ENCODE measurements at regions not wholly inside any gene's neighbourhood (a gene's known extent, or its start where the extent isn't known, plus 50 kb on each side); places are given as distances from the start of the nearest gene placed in this dataset.

GRCh38 chr5:87762631-87763030 lies 349.9 kb upstream of the CCNH start:
- Histone ChIP-seq H3K9me3 (no peaks in the 10 kb centered on the region), H3K4me3 (no peak overlapping the region), H3K36me3 (no peaks in the 10 kb centered on the region), H3K27ac (no peak overlapping the region), H3K27me3 (no peaks in the 10 kb centered on the region), H3K4me1 (no peaks in the 10 kb centered on the region)
- no peak for DNase-seq (ENCODE audit: low spot score in 2 of 2)
- intact Hi-C loops (cut with DNase I; ENCODE audit: low total_unique reads) = no loop called here
- TF ChIP-seq CTCF (IDR thresholded peaks at IDR 0.05) (no peak), POLR2A (IDR thresholded peaks at IDR 0.05) (no peak), POLR2AphosphoS5 (IDR thresholded peaks at IDR 0.05) (no peak)

GRCh38 chr5:87756951-87757350 lies 344.2 kb upstream of the CCNH start:
- no peaks in the 10 kb centered on the region for H3K4me1 ChIP-seq
- H3K4me3 ChIP-seq = no peak overlapping the region
- intact Hi-C loops (cut with DNase I; ENCODE audit: low total_unique reads) = no loop called here
- no peak overlapping the region for H3K27ac ChIP-seq
- no peak for DNase-seq (ENCODE audit: low spot score in 2 of 2)
- H3K9me3 ChIP-seq = no peaks in the 10 kb centered on the region
- no peak for TF ChIP-seq CTCF (IDR thresholded peaks at IDR 0.05)
- peaks cover 0 to 4% of the 10 kb centered on the region in 2 donors for H3K27me3 ChIP-seq
- no peaks in the 10 kb centered on the region for H3K36me3 ChIP-seq

GRCh38 chr5:87755360-87755759 lies 342.6 kb upstream of the CCNH start:
- no peak for DNase-seq (ENCODE audit: low spot score in 2 of 2)
- Histone ChIP-seq H3K4me3 (no peak overlapping the region), H3K36me3 (no peaks in the 10 kb centered on the region), H3K9me3 (no peaks in the 10 kb centered on the region), H3K27me3 (peaks cover 0 to 4% of the 10 kb centered on the region in 2 donors), H3K27ac (no peak overlapping the region), H3K4me1 (no peaks in the 10 kb centered on the region)
- intact Hi-C loops (cut with DNase I; ENCODE audit: low total_unique reads) = no loop called here
- no peak for TF ChIP-seq POLR2AphosphoS5 (IDR thresholded peaks at IDR 0.05)
- no peak for TF ChIP-seq CTCF (IDR thresholded peaks at IDR 0.05)
- TF ChIP-seq POLR2A (IDR thresholded peaks at IDR 0.05) = no peak

GRCh38 chr5:87754009-87754757 lies 341.5 kb upstream of the CCNH start:
- intact Hi-C loops (cut with DNase I; ENCODE audit: low total_unique reads) = no loop called here
- no peak overlapping the region for H3K27ac ChIP-seq
- peaks cover 0 to 4% of the 10 kb centered on the region in 2 donors for H3K27me3 ChIP-seq
- H3K4me1 ChIP-seq = no peaks in the 10 kb centered on the region
- no peaks in the 10 kb centered on the region for H3K9me3 ChIP-seq
- no peaks in the 10 kb centered on the region for H3K36me3 ChIP-seq
- TF ChIP-seq POLR2A (IDR thresholded peaks at IDR 0.05) (no peak), CTCF (IDR thresholded peaks at IDR 0.05) (no peak), POLR2AphosphoS5 (IDR thresholded peaks at IDR 0.05) (no peak)
- DNase-seq (ENCODE audit: low spot score in 2 of 2) = no peak
- H3K4me3 ChIP-seq = no peak overlapping the region

- Histone ChIP-seq H3K4me1 (no peaks in the 10 kb centered on the region), H3K36me3 (no peaks in the 10 kb centered on the region), H3K27ac (no peak overlapping the region), H3K9me3 (no peaks in the 10 kb centered on the region), H3K27me3 (peaks cover 0 to 4% of the 10 kb centered on the region in 2 donors), H3K4me3 (no peak overlapping the region)
- no peak for TF ChIP-seq POLR2AphosphoS5 (IDR thresholded peaks at IDR 0.05)
- no peak for TF ChIP-seq CTCF (IDR thresholded peaks at IDR 0.05)
- no peak for TF ChIP-seq POLR2A (IDR thresholded peaks at IDR 0.05)
- intact Hi-C loops (cut with DNase I; ENCODE audit: low total_unique reads) = no loop called here
- DNase-seq (ENCODE audit: low spot score in 2 of 2) = no peak
Measured at GRCh38 chr5:87752362-87752761, 339.6 kb upstream of the CCNH start.

All from breast epithelium (tissue), 4 donors.